HEK293T (cell line): ENCODE measurements at regions not wholly inside any gene's neighbourhood (a gene's known extent, or its start where the extent isn't known, plus 50 kb on each side); places are given as distances from the start of the nearest gene placed in this dataset.

Experiments used
- ARNT ChIP-seq: fragments of 450-650 bp; IDR thresholded peaks from 2 replicates; pipeline ENCODE4 v1.6.1; 2017; ENCODE audit warnings: mild to moderate bottlenecking
- FOXK2 ChIP-seq: fragments of 450-650 bp; IDR thresholded peaks from 2 replicates; pipeline ENCODE4 v1.6.1; 2016; ENCODE audit warnings: mild to moderate bottlenecking
- PKNOX1 ChIP-seq: fragments of 450-650 bp; IDR thresholded peaks from 2 replicates; pipeline ENCODE4 v1.6.1; 2016
- SP1 ChIP-seq: fragments of 450-650 bp; IDR thresholded peaks from 2 replicates; pipeline ENCODE4 v1.6.1; 2017
- SUZ12 ChIP-seq: fragments of 450-650 bp; IDR thresholded peaks from 2 replicates; pipeline ENCODE4 v1.6.1; 2016; ENCODE audit warnings: mild to moderate bottlenecking
- TARDBP ChIP-seq: fragments of 450-650 bp; IDR thresholded peaks from 2 replicates; pipeline ENCODE4 v1.6.1; 2016

GRCh38 chr2:187654535-187654934 is 100.3 kb upstream of the TFPI start:
- TF ChIP-seq ARNT (no peak), PKNOX1 (no peak), SP1 (no peak), FOXK2 (no peak), SUZ12 (no peak), TARDBP (no peak)
